H9 (cell line): ENCODE measurements at regions not wholly inside any gene's neighbourhood (a gene's known extent, or its start where the extent isn't known, plus 50 kb on each side); places are given as distances from the start of the nearest gene placed in this dataset.

Experiments
- DNase-seq: peaks from one replicate; pipeline ENCODE4 v3.0.0-alpha.2; 2017
- H2AFZ ChIP-seq: one replicate; pipeline ENCODE4 v1.6.1; 2013; ENCODE audit warnings: mild to moderate bottlenecking, low read length, control low read depth, moderate library complexity
- H2AK5ac ChIP-seq: 2 replicates; pipeline ENCODE4 v1.6.1; 2013; ENCODE audit warnings: low read length, control low read depth, mixed read lengths; ENCODE audit not compliant: insufficient read length
- H2BK120ac ChIP-seq: one replicate; pipeline ENCODE4 v1.6.1; 2013; ENCODE audit warnings: low read depth, mild to moderate bottlenecking, low read length, control low read depth, inconsistent platforms; ENCODE audit not compliant: poor library complexity, severe bottlenecking
- H2BK12ac ChIP-seq: 2 replicates; pipeline ENCODE4 v1.6.1; 2013; ENCODE audit warnings: low read length, control low read depth, mixed read lengths, low read depth; ENCODE audit not compliant: insufficient read length
- H2BK15ac ChIP-seq: 2 replicates; pipeline ENCODE4 v1.6.1; 2013; ENCODE audit warnings: low read depth, low read length, control low read depth
- H2BK20ac ChIP-seq: one replicate; pipeline ENCODE4 v1.6.1; 2013; ENCODE audit warnings: low read depth, mild to moderate bottlenecking, low read length, control low read depth, inconsistent platforms; ENCODE audit not compliant: poor library complexity, severe bottlenecking
- H2BK5ac ChIP-seq: 2 replicates; pipeline ENCODE4 v1.6.1; 2013; ENCODE audit warnings: low read length, control low read depth, mixed read lengths; ENCODE audit not compliant: insufficient read length
- H3K14ac ChIP-seq: 2 replicates; pipeline ENCODE4 v1.6.1; 2013; ENCODE audit warnings: low read length, control low read depth; ENCODE audit not compliant: insufficient read depth
- H3K18ac ChIP-seq: 2 replicates; pipeline ENCODE4 v1.6.1; 2013; ENCODE audit warnings: low read depth, mild to moderate bottlenecking, mixed read lengths, low read length, control low read depth; ENCODE audit not compliant: insufficient read length
- H3K23ac ChIP-seq: 2 replicates; pipeline ENCODE4 v1.6.1; 2013; ENCODE audit warnings: low read length, control low read depth, mixed read lengths, low read depth; ENCODE audit not compliant: insufficient read length
- H3K23me2 ChIP-seq: 2 replicates; pipeline ENCODE4 v1.6.1; 2013; ENCODE audit warnings: low read depth, mild to moderate bottlenecking, mixed read lengths, low read length, control low read depth; ENCODE audit not compliant: insufficient read length, poor library complexity, severe bottlenecking
- H3K27ac ChIP-seq: 2 replicates; pipeline ENCODE4 v1.5.1; 2013; ENCODE audit warnings: low read length, control low read depth, mixed read lengths, low read depth; ENCODE audit not compliant: insufficient read length
- H3K27me3 ChIP-seq: 2 replicates; pipeline ENCODE4 v1.6.1; 2013; ENCODE audit warnings: low read length, control low read depth, inconsistent platforms; ENCODE audit not compliant: insufficient read depth
- H3K4ac ChIP-seq: 2 replicates; pipeline ENCODE4 v1.6.1; 2013; ENCODE audit warnings: low read depth, mild to moderate bottlenecking, control low read depth, inconsistent platforms, low read length, moderate library complexity
- H3K4me1 ChIP-seq: 2 replicates; pipeline ENCODE4 v1.6.1; 2013; ENCODE audit warnings: low read length, control low read depth, inconsistent platforms; ENCODE audit not compliant: insufficient read depth
- H3K4me2 ChIP-seq: 2 replicates; pipeline ENCODE4 v1.6.1; 2013; ENCODE audit warnings: low read length, control low read depth, mixed read lengths; ENCODE audit not compliant: insufficient read length, insufficient read depth
- H3K56ac ChIP-seq: 2 replicates; pipeline ENCODE4 v1.6.1; 2013; ENCODE audit warnings: low read depth, mild to moderate bottlenecking, mixed read lengths, low read length, control low read depth; ENCODE audit not compliant: insufficient read length
- H3K79me1 ChIP-seq: 2 replicates; pipeline ENCODE4 v1.6.1; 2013; ENCODE audit warnings: low read depth, mild to moderate bottlenecking, moderate library complexity, low read length, control low read depth, inconsistent platforms; ENCODE audit not compliant: insufficient read depth, poor library complexity, severe bottlenecking
- H3K79me2 ChIP-seq: 2 replicates; pipeline ENCODE4 v1.6.1; 2013; ENCODE audit warnings: low read length, control low read depth, inconsistent platforms; ENCODE audit not compliant: insufficient read depth
- H3K9ac ChIP-seq: 2 replicates; pipeline ENCODE4 v1.6.1; 2013; ENCODE audit warnings: low read length, control low read depth, mixed read lengths; ENCODE audit not compliant: insufficient read length; ENCODE audit errors: extremely low read depth
- H3K9me3 ChIP-seq: one replicate; pipeline ENCODE4 v1.6.1; 2013; ENCODE audit warnings: low read depth, low read length, inconsistent platforms; ENCODE audit not compliant: control insufficient read depth
- H3T11ph ChIP-seq: one replicate; pipeline ENCODE4 v1.6.1; 2013; ENCODE audit warnings: mild to moderate bottlenecking, low read length, control low read depth, inconsistent platforms
- H4K20me1 ChIP-seq: one replicate; pipeline ENCODE4 v1.6.1; 2013; ENCODE audit not compliant: control insufficient read depth, insufficient read length, insufficient read depth
- H4K5ac ChIP-seq: 2 replicates; pipeline ENCODE4 v1.6.1; 2013; ENCODE audit warnings: low read depth, mild to moderate bottlenecking, mixed read lengths, low read length, control low read depth; ENCODE audit not compliant: insufficient read length
- H4K8ac ChIP-seq: replicated peaks from 2 replicates; pipeline ENCODE4 v1.6.1; 2013; ENCODE audit warnings: low read length, control low read depth, mixed read lengths, low read depth; ENCODE audit not compliant: insufficient read length
- H4K91ac ChIP-seq: 2 replicates; pipeline ENCODE4 v1.6.1; 2013; ENCODE audit warnings: low read depth, mild to moderate bottlenecking, moderate library complexity, mixed read lengths, low read length, control low read depth; ENCODE audit not compliant: insufficient read length
- H3K27ac Mint-ChIP-seq, 3 experiments: 2 replicates in 2 of 3; 3 replicates in 1 of 3; pipeline ENCODE4 v1.8.0; 2020 to 2021; ENCODE audit warnings: mixed read lengths in 3 of 3, mild to moderate bottlenecking in 1 of 3, moderate library complexity in 1 of 3
- H3K27me3 Mint-ChIP-seq: 2 replicates; pipeline ENCODE4 v1.8.0; 2021; ENCODE audit warnings: low read depth, mild to moderate bottlenecking, moderate library complexity, mixed read lengths
- H3K36me3 Mint-ChIP-seq, 3 experiments: 2 replicates in 2 of 3; 3 replicates in 1 of 3; pipeline ENCODE4 v1.8.0; 2020 to 2021; ENCODE audit warnings: low read depth in 3 of 3, mixed read lengths in 3 of 3; ENCODE audit not compliant: insufficient read depth in 1 of 3
- H3K4me1 Mint-ChIP-seq, 2 experiments: 2 replicates each; pipeline ENCODE4 v1.8.0; 2020; ENCODE audit warnings: mixed read lengths in 2 of 2
- H3K4me3 Mint-ChIP-seq, 2 experiments: 2 replicates in 1 of 2; 3 replicates in 1 of 2; pipeline ENCODE4 v1.8.0; 2020 to 2021; ENCODE audit warnings: mild to moderate bottlenecking in 2 of 2, mixed read lengths in 2 of 2, moderate library complexity in 1 of 2
- H3K9me3 Mint-ChIP-seq, 2 experiments: 2 replicates in 1 of 2; 3 replicates in 1 of 2; pipeline ENCODE4 v1.8.0; 2020; ENCODE audit warnings: mild to moderate bottlenecking in 2 of 2, mixed read lengths in 2 of 2, moderate library complexity in 1 of 2
- WGBS: extraction: QIAGEN DNeasy Blood & Tissue Kit; methylation state at CpG from one replicate; pipeline ENCODE4 v1.1.7; 2013; ENCODE audit warnings: missing lambda C conversion rate, low lambda C conversion rate, mixed read lengths; ENCODE audit not compliant: insufficient read length; ENCODE audit errors: extremely low coverage; 5-methylcytosine and 5-hydroxymethylcytosine counted together
- TF ChIP-seq, protein P1 (sequence below): fragments of 200-600 bp; sonication (generic); conservative IDR thresholded peaks from 3 replicates; pipeline ENCODE4 v1.8.0; 2021; ENCODE audit warnings: antibody characterized with exemption, mild to moderate bottlenecking

DNA sequence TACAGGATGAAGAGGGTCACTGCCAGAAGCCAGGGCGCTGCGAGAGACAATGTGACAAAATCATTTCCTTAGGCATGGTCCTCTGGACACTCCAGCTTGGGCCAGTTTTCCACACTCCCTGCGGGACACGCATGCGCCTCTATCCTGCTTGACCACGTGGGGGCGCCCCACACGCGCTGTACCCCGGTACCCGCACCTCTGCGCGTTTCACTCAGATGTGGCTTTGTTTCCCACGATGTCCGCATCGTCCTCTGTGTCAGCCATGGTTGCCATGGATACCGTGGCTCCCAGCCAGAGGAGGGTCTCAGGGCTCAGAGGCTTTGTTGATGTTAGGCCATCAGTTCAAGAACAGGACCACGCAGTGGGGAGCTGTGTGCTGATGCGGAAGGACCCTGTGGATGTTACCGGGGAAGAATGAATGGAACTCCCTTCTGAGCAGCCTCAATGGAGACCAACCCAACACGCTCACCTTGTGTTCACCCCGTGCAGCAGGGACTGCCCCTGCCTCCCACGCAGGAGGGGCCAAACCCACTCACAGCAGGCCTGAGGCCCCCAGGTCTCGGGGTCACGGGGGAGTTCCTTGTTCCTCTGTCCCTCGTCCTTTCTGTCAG, 65.8 kb upstream of the SLC22A11 start:
- Histone ChIP-seq H3K4ac (no peak overlapping the region), H2BK120ac (no peak overlapping the region), H2BK12ac (no peak overlapping the region), H3T11ph (no peak overlapping the region), H3K23me2 (no peaks in the 10 kb centered on the region), H3K56ac (no peak overlapping the region), H2BK15ac (no peak overlapping the region), H4K5ac (no peak overlapping the region), H2AK5ac (no peak overlapping the region), H3K79me2 (no peaks in the 10 kb centered on the region), H3K27me3 (no peaks in the 10 kb centered on the region; the same call in 1 of the 2 replicates), H3K27ac (no peak overlapping the region), H4K8ac (no peak overlapping the region), H3K9me3 (no peaks in the 10 kb centered on the region), H2BK5ac (no peak overlapping the region), H3K4me2 (peak overlapping the region; percentile 17), H2BK20ac (no peak overlapping the region), H3K4me1 (no peaks in the 10 kb centered on the region), H3K14ac (no peak overlapping the region), H3K18ac (no peak overlapping the region), H3K23ac (no peak overlapping the region), H3K9ac (no peak overlapping the region), H4K20me1 (no peaks in the 10 kb centered on the region), H2AFZ (no peak overlapping the region), H3K79me1 (no peaks in the 10 kb centered on the region), H4K91ac (no peak overlapping the region)
- TF ChIP-seq, protein P1, sequence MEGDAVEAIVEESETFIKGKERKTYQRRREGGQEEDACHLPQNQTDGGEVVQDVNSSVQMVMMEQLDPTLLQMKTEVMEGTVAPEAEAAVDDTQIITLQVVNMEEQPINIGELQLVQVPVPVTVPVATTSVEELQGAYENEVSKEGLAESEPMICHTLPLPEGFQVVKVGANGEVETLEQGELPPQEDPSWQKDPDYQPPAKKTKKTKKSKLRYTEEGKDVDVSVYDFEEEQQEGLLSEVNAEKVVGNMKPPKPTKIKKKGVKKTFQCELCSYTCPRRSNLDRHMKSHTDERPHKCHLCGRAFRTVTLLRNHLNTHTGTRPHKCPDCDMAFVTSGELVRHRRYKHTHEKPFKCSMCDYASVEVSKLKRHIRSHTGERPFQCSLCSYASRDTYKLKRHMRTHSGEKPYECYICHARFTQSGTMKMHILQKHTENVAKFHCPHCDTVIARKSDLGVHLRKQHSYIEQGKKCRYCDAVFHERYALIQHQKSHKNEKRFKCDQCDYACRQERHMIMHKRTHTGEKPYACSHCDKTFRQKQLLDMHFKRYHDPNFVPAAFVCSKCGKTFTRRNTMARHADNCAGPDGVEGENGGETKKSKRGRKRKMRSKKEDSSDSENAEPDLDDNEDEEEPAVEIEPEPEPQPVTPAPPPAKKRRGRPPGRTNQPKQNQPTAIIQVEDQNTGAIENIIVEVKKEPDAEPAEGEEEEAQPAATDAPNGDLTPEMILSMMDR, result peak; percentile 93
- no peak overlapping the region for H3K4me3 Mint-ChIP-seq
- peaks cover 68% of the 10 kb centered on the region for H3K27me3 Mint-ChIP-seq
- no peak overlapping the region for H3K27ac Mint-ChIP-seq
- H3K4me1 Mint-ChIP-seq, result peaks cover under 1 to 10% of the 10 kb centered on the region in 2 experiments
- WGBS, result no CpG with 5 or more reads among the region's 26 CpGs
- no peaks in the 10 kb centered on the region for H3K36me3 Mint-ChIP-seq
- peaks cover 0 to 7% of the 10 kb centered on the region in 2 experiments; a peak in 2 of 5 replicates for H3K9me3 Mint-ChIP-seq
- DNase-seq, result peak; percentile 78
